HS-5 (cell line): ENCODE measurements at regions not wholly inside any gene's neighbourhood (a gene's known extent, or its start where the extent isn't known, plus 50 kb on each side); places are given as distances from the start of the nearest gene placed in this dataset.
"Not testable (repeated sequence)": the region's sequence is repeated elsewhere in the genome, so short reads cannot be mapped to it uniquely, and the experiment has no call there.

Source experiments
- DNase-seq: peaks from one replicate; pipeline ENCODE4 v3.0.0-alpha.2; 2012; ENCODE audit warnings: low read depth

DNA sequence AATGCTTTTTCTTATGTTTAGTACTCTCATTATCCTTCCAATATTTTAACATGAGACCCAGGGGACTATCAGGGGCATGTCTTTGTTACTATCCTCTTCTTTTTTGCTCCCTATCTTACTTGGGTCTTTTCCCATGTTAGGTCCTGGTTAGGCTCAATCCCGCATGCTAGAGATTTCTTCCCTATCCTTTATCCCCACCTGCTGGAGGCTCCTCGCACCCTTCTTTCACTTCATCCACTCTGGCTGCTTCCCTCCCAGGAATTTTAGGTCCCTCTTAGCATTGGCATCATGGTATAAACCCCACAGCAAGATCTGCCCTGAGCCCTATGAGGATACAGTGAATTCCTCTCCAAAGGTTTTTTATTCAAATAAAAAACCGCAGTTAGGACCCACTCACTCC, 567.3 kb downstream of the ANKRD30B start:
- DNase-seq, result peak; percentile 0

DNA sequence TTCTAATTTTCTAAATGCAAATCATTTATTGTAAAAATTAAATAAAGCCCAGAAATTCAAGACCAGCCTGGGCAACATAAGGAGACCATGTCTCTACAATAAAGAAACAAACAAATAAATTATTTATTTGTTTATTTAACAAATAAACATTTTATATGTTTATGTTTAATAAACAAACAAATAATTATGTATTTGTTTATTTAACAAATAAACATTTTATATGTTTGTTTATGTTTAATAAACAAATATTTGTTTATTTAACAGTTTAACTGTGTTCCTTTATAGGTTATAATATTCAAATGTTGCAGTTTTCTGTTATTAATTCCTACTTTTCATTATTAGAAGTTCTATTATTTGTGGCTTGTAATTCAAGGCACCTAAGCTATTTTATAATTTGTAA, 570.7 kb downstream of the ANKRD30B start:
- DNase-seq, result not testable (repeated sequence)

DNA sequence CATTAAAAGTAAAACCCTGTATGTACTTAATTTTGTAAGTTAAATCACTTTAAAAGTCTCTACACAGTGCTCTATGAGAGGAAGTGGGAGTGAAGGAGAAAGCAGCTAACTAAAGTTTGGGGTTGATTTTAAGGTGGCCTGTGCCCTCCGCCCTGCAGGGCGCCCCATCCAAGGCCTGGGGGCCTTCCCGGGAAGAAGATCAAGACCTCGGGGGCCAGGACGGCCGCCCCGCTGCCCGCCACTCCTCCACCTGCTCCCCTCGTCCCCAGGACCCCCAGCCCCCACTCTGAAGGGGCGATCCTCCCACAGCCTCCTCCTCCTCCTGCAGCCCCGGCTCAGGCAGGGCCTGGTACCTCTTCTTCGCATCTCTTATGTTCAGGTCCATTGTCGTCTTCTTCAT, 581.7 kb downstream of the ANKRD30B start:
- not testable (repeated sequence) for DNase-seq

DNA sequence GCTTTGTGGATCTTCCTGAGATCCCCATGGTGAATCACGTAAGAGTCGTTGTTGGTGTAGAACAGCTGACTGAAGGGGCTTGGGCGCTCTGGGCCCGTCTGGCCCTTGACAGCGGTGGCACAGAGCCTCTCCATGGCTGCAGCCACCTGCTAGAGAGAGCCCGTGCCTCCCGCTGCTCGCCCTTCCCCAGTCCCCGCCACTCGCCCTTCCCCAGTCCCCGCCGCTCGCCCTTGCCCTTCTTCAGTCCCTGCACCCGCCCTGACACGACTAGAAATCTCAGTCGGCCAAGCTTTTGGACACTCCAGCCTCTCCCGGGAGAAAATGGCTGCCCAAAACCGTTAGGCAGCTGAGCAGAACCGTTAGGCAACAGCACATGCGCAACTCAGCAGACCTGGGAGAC, 582.2 kb downstream of the ANKRD30B start:
- DNase-seq, result not testable (repeated sequence)

DNA sequence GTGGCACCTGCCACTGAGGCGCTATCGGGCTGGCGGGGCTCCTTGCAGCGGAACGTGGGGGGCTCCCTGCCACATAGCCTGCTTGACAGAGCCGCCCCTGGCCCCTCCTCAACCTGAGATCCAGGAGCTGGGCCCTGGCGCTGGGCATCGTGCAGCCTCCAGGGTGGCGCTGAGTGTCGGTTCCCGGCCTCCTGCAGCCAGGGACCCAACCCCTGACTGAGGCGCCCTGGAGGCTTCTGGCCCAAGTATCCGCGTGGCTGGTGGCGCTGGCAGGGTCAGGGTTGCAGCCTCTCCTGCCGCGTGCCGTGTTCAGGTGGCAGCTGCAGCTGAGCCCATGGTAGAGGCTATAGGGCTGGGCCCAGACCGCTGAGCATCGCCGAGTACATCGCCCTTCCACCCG, 582.6 kb downstream of the ANKRD30B start:
- not testable (repeated sequence) for DNase-seq

DNA sequence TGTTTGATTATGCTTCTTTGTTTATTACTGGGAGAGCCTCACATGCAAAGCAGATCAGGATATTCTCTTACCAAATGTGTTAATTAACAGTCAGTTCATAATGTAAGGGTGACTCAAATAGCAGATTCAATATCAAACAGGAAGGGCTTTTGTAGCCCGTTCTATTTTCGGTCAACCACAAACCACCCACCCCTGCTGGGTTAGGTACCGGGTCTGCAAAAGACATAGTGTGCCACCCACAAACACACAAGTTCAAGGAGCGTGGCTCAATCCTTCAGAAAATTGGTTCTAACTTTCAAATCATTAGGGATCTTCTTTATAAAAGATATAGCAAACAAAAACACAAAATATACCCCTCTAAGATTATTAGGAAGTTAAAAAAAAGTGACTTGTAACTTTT, 627.7 kb downstream of the ANKRD30B start:
- DNase-seq, result not testable (repeated sequence)

DNA sequence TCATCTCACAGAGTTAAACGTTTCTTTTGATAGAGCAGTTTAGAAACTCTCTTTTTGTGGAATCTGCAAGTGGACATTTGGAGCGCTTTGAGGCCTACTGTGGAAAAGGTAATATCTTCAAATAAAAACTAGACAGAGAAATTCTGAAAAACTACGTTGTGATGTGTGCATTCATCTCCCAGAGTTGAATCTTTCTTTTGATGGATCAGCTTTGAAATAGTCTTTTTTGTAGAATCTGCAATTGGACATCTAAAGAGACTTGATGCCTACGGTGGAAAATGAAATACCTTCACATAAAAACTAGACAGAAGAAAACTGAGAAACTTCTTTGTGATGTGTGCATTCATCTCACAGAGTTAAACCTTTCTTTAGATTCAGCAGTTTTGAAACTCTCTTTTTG, 659.9 kb downstream of the ANKRD30B start:
- DNase-seq, result not testable (repeated sequence)
